Esophagus squamous epithelium (tissue), 5 donors: ENCODE measurements at regions not wholly inside any gene's neighbourhood (a gene's known extent, or its start where the extent isn't known, plus 50 kb on each side); places are given as distances from the start of the nearest gene placed in this dataset.
"Not testable (repeated sequence)": the region's sequence is repeated elsewhere in the genome, so short reads cannot be mapped to it uniquely, and the experiment has no call there.

ENCODE experiments used
- DNase-seq: peaks from one replicate; lab custom pipeline; 2025; lab: John Stamatoyannopoulos, UW
- H3K27ac ChIP-seq, 4 donors: fragments of 200-600 bp; sonication (generic); one replicate each; pipeline ENCODE4 v1.5.1; 2016 to 2019; ENCODE audit warnings: mild to moderate bottlenecking in 1 of 4
- H3K27me3 ChIP-seq, 4 donors: fragments of 200-600 bp; sonication (generic); 1 replicate in 3 of 4; 2 replicates in 1 of 4; pipeline versions ENCODE4 v1.5.1 to v1.6.0; 2017 to 2021; ENCODE audit warnings: antibody characterized with exemption in 1 of 4
- H3K36me3 ChIP-seq, 3 donors: fragments of 200-600 bp; sonication (generic); one replicate each; pipeline ENCODE4 v1.5.1; 2016 to 2019
- H3K4me1 ChIP-seq, 3 donors: fragments of 200-600 bp; sonication (generic); one replicate each; pipeline ENCODE4 v1.5.1; 2017 to 2019
- H3K4me3 ChIP-seq, 4 donors: fragments of 200-600 bp; sonication (generic); 1 replicate in 3 of 4; 2 replicates in 1 of 4; pipeline ENCODE4 v1.5.1; 2016 to 2019; ENCODE audit warnings: mild to moderate bottlenecking in 2 of 4, moderate library complexity in 1 of 4
- H3K9me3 ChIP-seq, 3 donors: fragments of 200-600 bp; sonication (generic); one replicate each; pipeline ENCODE4 v1.5.1; 2016 to 2019
- CTCF ChIP-seq, 6 experiments: fragments of 450-650 bp in 4 of 6; fragments of 200-600 bp in 2 of 6; sonication (generic) in 2 of 6; IDR thresholded peaks; one replicate each; pipeline ENCODE4 v1.5.1; 2016 to 2019; ENCODE audit warnings: antibody characterized with exemption in 6 of 6, mild to moderate bottlenecking in 4 of 6, moderate library complexity in 4 of 6
- POLR2A ChIP-seq, 4 donors: fragments of 450-650 bp; IDR thresholded peaks; one replicate each; pipeline ENCODE4 v1.6.1; 2017; ENCODE audit warnings: antibody characterized with exemption in 4 of 4, mild to moderate bottlenecking in 4 of 4, moderate library complexity in 3 of 4
- WGBS, 2 donors: methylation state at CpG; one replicate each; pipeline ENCODE4 v1.1.5; 2018; 5-methylcytosine and 5-hydroxymethylcytosine counted together
- intact Hi-C: fragments of 100-400 bp; cut with DNase I; formaldehyde crosslinking; loops from one replicate; pipeline ENCODE4 v1.15.0; 2022
- donor health status: DM: yes; HTN: yes; CAD: no.

- 5 to 31% methylated on average over 1 of the region's 1 CpG for WGBS, 2 donors
- peaks cover 0 to 16% (median 9%) of the 10 kb centered on the region in 3 donors for H3K4me1 ChIP-seq
- no peak overlapping the region for H3K27ac ChIP-seq
- intact Hi-C loops, result no loop called here
- H3K4me3 ChIP-seq, result no peak overlapping the region
- H3K36me3 ChIP-seq, result no peaks in the 10 kb centered on the region
- no peaks in the 10 kb centered on the region for H3K9me3 ChIP-seq
- no peaks in the 10 kb centered on the region for H3K27me3 ChIP-seq
- no peak for TF ChIP-seq CTCF (IDR thresholded peaks at IDR 0.05)
- TF ChIP-seq POLR2A (IDR thresholded peaks at IDR 0.05), result no peak
- DNase-seq, result no peak
Measured at GRCh38 chr18:39448942-39449341, 1883.3 kb upstream of the CELF4 start.

GRCh38 chr18:39444957-39445356, 1879.4 kb upstream of the CELF4 start:
- H3K4me1 ChIP-seq, DNase-seq, H3K27ac ChIP-seq, H3K36me3 ChIP-seq, H3K9me3 ChIP-seq, H3K27me3 ChIP-seq, intact Hi-C loops, H3K4me3 ChIP-seq: not testable (repeated sequence)
- WGBS, 2 donors, result 71 to 94% methylated on average over 2 of the region's 2 CpGs

GRCh38 chr18:39441648-39442047, 1876.0 kb upstream of the CELF4 start:
- Histone ChIP-seq H3K36me3 (no peaks in the 10 kb centered on the region), H3K27me3 (no peaks in the 10 kb centered on the region), H3K27ac (no peak overlapping the region), H3K4me1 (no peaks in the 10 kb centered on the region), H3K9me3 (no peaks in the 10 kb centered on the region), H3K4me3 (no peak overlapping the region)
- TF ChIP-seq CTCF (IDR thresholded peaks at IDR 0.05) (no peak), POLR2A (IDR thresholded peaks at IDR 0.05) (no peak)
- no peak for DNase-seq
- 77 to 78% methylated on average over 1 to 2 of the region's 2 CpGs for WGBS, 2 donors
- intact Hi-C loops, result no loop called here

GRCh38 chr18:39435996-39436395, 1870.4 kb upstream of the CELF4 start:
- Histone ChIP-seq H3K36me3 (no peaks in the 10 kb centered on the region), H3K4me3 (no peak overlapping the region), H3K27ac (no peak overlapping the region), H3K4me1 (no peaks in the 10 kb centered on the region), H3K27me3 (no peaks in the 10 kb centered on the region), H3K9me3 (no peaks in the 10 kb centered on the region)
- 17 to 31% methylated on average over 1 of the region's 1 CpG for WGBS, 2 donors
- intact Hi-C loops, result no loop called here
- no peak for TF ChIP-seq POLR2A (IDR thresholded peaks at IDR 0.05)
- TF ChIP-seq CTCF (IDR thresholded peaks at IDR 0.05), result no peak
- no peak for DNase-seq

- Histone ChIP-seq H3K4me3 (no peak overlapping the region), H3K27ac (no peak overlapping the region), H3K36me3 (no peaks in the 10 kb centered on the region), H3K27me3 (no peaks in the 10 kb centered on the region), H3K4me1 (no peaks in the 10 kb centered on the region), H3K9me3 (no peaks in the 10 kb centered on the region)
- intact Hi-C loops, result no loop called here
- TF ChIP-seq POLR2A (IDR thresholded peaks at IDR 0.05), result no peak
- no peak for TF ChIP-seq CTCF (IDR thresholded peaks at IDR 0.05)
- no peak for DNase-seq
- 85 to 100% methylated on average over 2 of the region's 2 CpGs for WGBS, 2 donors
Measured at GRCh38 chr18:39435209-39435608, 1869.6 kb upstream of the CELF4 start.
